H1 (cell line): ENCODE measurements at regions not wholly inside any gene's neighbourhood (a gene's known extent, or its start where the extent isn't known, plus 50 kb on each side); places are given as distances from the start of the nearest gene placed in this dataset.

Experiments
- CTCF ChIA-PET: fragments of 300-600 bp; sonication (Branson Sonifier 250); formaldehyde crosslinking; loops from one replicate; lab custom pipeline; 2021; ENCODE audit not compliant: partially characterized antibody; lab: Charles Lee
- POLR2A ChIA-PET: fragments of 300-600 bp; sonication (Branson Sonifier 250); formaldehyde crosslinking; loops from one replicate; lab custom pipeline; 2021; ENCODE audit warnings: inconsistent platforms; ENCODE audit not compliant: partially characterized antibody; lab: Charles Lee
- DNase-seq, 2 experiments: peaks; one replicate each; pipeline versions ENCODE4 v3.0.0 to v3.0.0-alpha.2; 2010 to 2022; ENCODE audit warnings: low spot score in 2 of 2, low read depth in 1 of 2, mixed read lengths in 1 of 2
- FAIRE-seq: peaks from 2 replicates; lab custom pipeline; 2011; peaks lifted over from hg19 to GRCh38; lab: Jason Lieb, UNC
- H2AFZ ChIP-seq: 2 replicates; pipeline ENCODE4 v1.8.1; 2012; ENCODE audit warnings: low read length, inconsistent platforms
- H2AK5ac ChIP-seq: 2 replicates; pipeline ENCODE4 v1.6.1; 2013; ENCODE audit warnings: low read depth, low read length
- H2BK120ac ChIP-seq: replicated peaks from 2 replicates; pipeline ENCODE3; 2013; ENCODE audit warnings: low read depth, low read length, inconsistent platforms
- H2BK12ac ChIP-seq: 2 replicates; pipeline ENCODE4 v1.6.1; 2013; ENCODE audit warnings: low read depth, low read length
- H2BK15ac ChIP-seq: 2 replicates; pipeline ENCODE4 v1.6.1; 2013; ENCODE audit warnings: low read length
- H2BK20ac ChIP-seq: 2 replicates; pipeline ENCODE4 v1.6.1; 2013; ENCODE audit warnings: low read length
- H2BK5ac ChIP-seq: 2 replicates; pipeline ENCODE4 v1.6.1; 2013; ENCODE audit warnings: low read depth, low read length
- H3K14ac ChIP-seq: 2 replicates; pipeline ENCODE4 v1.6.1; 2013; ENCODE audit warnings: inconsistent platforms; ENCODE audit not compliant: insufficient read length
- H3K18ac ChIP-seq: 2 replicates; pipeline ENCODE4 v1.6.1; 2013; ENCODE audit warnings: low read length; ENCODE audit errors: extremely low read depth
- H3K23ac ChIP-seq: 2 replicates; pipeline ENCODE4 v1.6.1; 2013; ENCODE audit warnings: inconsistent platforms; ENCODE audit not compliant: insufficient read length
- H3K23me2 ChIP-seq: 2 replicates; pipeline ENCODE4 v1.6.1; 2013; ENCODE audit warnings: low read depth, low read length
- H3K27ac ChIP-seq: 2 replicates; pipeline ENCODE4 v1.6.1; 2011; ENCODE audit warnings: low read depth, low read length, inconsistent platforms
- H3K27me3 ChIP-seq, 4 experiments: replicated peaks in 1 of 4; 1 replicate in 1 of 4; 2 replicates in 3 of 4; pipeline versions ENCODE4 v1.6.1 to v1.8.1; 2011 to 2013; ENCODE audit warnings: low read length in 3 of 4, mild to moderate bottlenecking in 3 of 4, inconsistent platforms in 2 of 4, mixed read lengths in 2 of 4, moderate library complexity in 1 of 4; ENCODE audit not compliant: control insufficient read depth in 3 of 4, insufficient read depth in 3 of 4; ENCODE audit errors: extremely low read depth in 1 of 4
- H3K36me3 ChIP-seq, 4 experiments: 2 replicates each; pipeline versions ENCODE4 v1.6.1 to v1.8.1; 2011 to 2013; ENCODE audit warnings: mild to moderate bottlenecking in 4 of 4, low read length in 3 of 4, moderate library complexity in 2 of 4, control low read depth in 1 of 4, inconsistent platforms in 1 of 4; ENCODE audit not compliant: insufficient read depth in 4 of 4, control insufficient read depth in 2 of 4
- H3K4ac ChIP-seq: replicated peaks from 2 replicates; pipeline ENCODE3; 2013; ENCODE audit warnings: low read length, low read depth, mixed read lengths, inconsistent platforms; ENCODE audit not compliant: insufficient read length
- H3K4me1 ChIP-seq, 4 experiments: replicated peaks in 1 of 4; 1 replicate in 1 of 4; 2 replicates in 3 of 4; pipeline versions ENCODE4 v1.6.1 to v1.8.1; 2011 to 2013; ENCODE audit warnings: low read length in 3 of 4, inconsistent platforms in 2 of 4, mixed read lengths in 1 of 4; ENCODE audit not compliant: insufficient read depth in 4 of 4, control insufficient read depth in 3 of 4
- H3K4me2 ChIP-seq, 2 experiments: 2 replicates each; pipeline versions ENCODE4 v1.6.1 to v1.8.1; 2011 to 2013; ENCODE audit warnings: low read depth in 2 of 2, low read length in 2 of 2, control low read depth in 1 of 2, inconsistent platforms in 1 of 2, mild to moderate bottlenecking in 1 of 2; ENCODE audit not compliant: insufficient read depth in 1 of 2
- H3K4me3 ChIP-seq, 4 experiments: fragments of 200-600, 300-600 bp in 1 of 4; sonication (generic), shearing (Covaris generic), sonication (Bioruptor Twin) in 1 of 4; 2 replicates each; pipeline versions ENCODE4 v1.5.1 to v1.8.1; 2011 to 2016; ENCODE audit warnings: low read length in 4 of 4, low read depth in 3 of 4, control low read depth in 2 of 4, inconsistent platforms in 2 of 4, mild to moderate bottlenecking in 2 of 4, mixed read lengths in 1 of 4, moderate library complexity in 1 of 4; ENCODE audit not compliant: insufficient read depth in 2 of 4; ENCODE audit errors: extremely low read depth in 1 of 4
- H3K56ac ChIP-seq: replicated peaks from 2 replicates; pipeline ENCODE3; 2013; ENCODE audit warnings: low read depth, mild to moderate bottlenecking, mixed read lengths, low read length, inconsistent platforms; ENCODE audit not compliant: insufficient read length
- H3K79me1 ChIP-seq: 2 replicates; pipeline ENCODE4 v1.6.1; 2013; ENCODE audit warnings: low read depth, low read length, control low read depth
- H3K79me2 ChIP-seq, 2 experiments: 2 replicates each; pipeline versions ENCODE4 v1.6.1 to v1.8.1; 2012 to 2013; ENCODE audit warnings: low read length in 2 of 2, mild to moderate bottlenecking in 2 of 2, inconsistent platforms in 1 of 2; ENCODE audit not compliant: insufficient read depth in 2 of 2, control insufficient read depth in 1 of 2
- H3K9ac ChIP-seq, 4 experiments: replicated peaks in 1 of 4; 1 replicate in 1 of 4; 2 replicates in 3 of 4; pipeline versions ENCODE4 v1.6.1 to v1.8.1; 2011 to 2013; ENCODE audit warnings: low read depth in 3 of 4, low read length in 3 of 4, control low read depth in 2 of 4, mild to moderate bottlenecking in 2 of 4, moderate library complexity in 2 of 4, inconsistent platforms in 1 of 4; ENCODE audit errors: extremely low read depth in 1 of 4
- H3K9me3 ChIP-seq, 2 experiments: 2 replicates each; pipeline versions ENCODE4 v1.6.1 to v1.8.1; 2012 to 2013; ENCODE audit warnings: mild to moderate bottlenecking in 2 of 2, moderate library complexity in 2 of 2, control low read depth in 1 of 2, inconsistent platforms in 1 of 2, low read depth in 1 of 2, low read length in 1 of 2, mixed read lengths in 1 of 2; ENCODE audit not compliant: insufficient read depth in 2 of 2
- H4K20me1 ChIP-seq, 2 experiments: replicated peaks in 1 of 2; 2 replicates each; pipeline versions ENCODE3 to v1.8.1; 2011 to 2013; ENCODE audit warnings: inconsistent platforms in 2 of 2, low read length in 2 of 2, mild to moderate bottlenecking in 1 of 2; ENCODE audit not compliant: insufficient read depth in 2 of 2, control insufficient read depth in 1 of 2
- H4K5ac ChIP-seq: 2 replicates; pipeline ENCODE4 v1.6.1; 2013; ENCODE audit warnings: low read length, low read depth, mixed read lengths, inconsistent platforms; ENCODE audit not compliant: insufficient read length
- H4K8ac ChIP-seq: 2 replicates; pipeline ENCODE4 v1.8.0; 2013; ENCODE audit warnings: mild to moderate bottlenecking, moderate library complexity, low read length, inconsistent platforms; ENCODE audit not compliant: insufficient read depth; ENCODE audit errors: extremely low read depth
- H4K91ac ChIP-seq: replicated peaks from 2 replicates; pipeline ENCODE3; 2013; ENCODE audit warnings: low read length, mixed read lengths, inconsistent platforms; ENCODE audit not compliant: insufficient read length
- ASH2L ChIP-seq: fragments of 200-600, 300-600 bp; sonication (generic); IDR thresholded peaks from one replicate; pipeline ENCODE4 v1.7.1; 2017; ENCODE audit warnings: low read length
- BACH1 ChIP-seq: IDR thresholded peaks from 2 replicates; pipeline ENCODE4 v1.6.1; 2012; ENCODE audit warnings: low read length, improper control_type of control experiment
- CHD2 ChIP-seq: IDR thresholded peaks from 2 replicates; pipeline ENCODE4 v1.6.1; 2012; ENCODE audit warnings: low read length, improper control_type of control experiment
- CREB1 ChIP-seq: IDR thresholded peaks from 2 replicates; pipeline ENCODE4 v1.6.1; 2012; ENCODE audit warnings: inconsistent platforms
- JUN ChIP-seq: IDR thresholded peaks from 2 replicates; pipeline ENCODE4 v1.6.1; 2011; ENCODE audit warnings: low read depth, mild to moderate bottlenecking, improper control_type of control experiment, low read length
- JUND ChIP-seq: IDR thresholded peaks from 2 replicates; pipeline ENCODE4 v1.6.1; 2011; ENCODE audit warnings: mild to moderate bottlenecking, improper control_type of control experiment, low read length
- KDM4A ChIP-seq: IDR thresholded peaks from one replicate; pipeline ENCODE4 v1.7.1; 2012; ENCODE audit warnings: low read depth, mild to moderate bottlenecking, moderate library complexity, low read length, inconsistent platforms; ENCODE audit not compliant: severe bottlenecking
- MAFK ChIP-seq: IDR thresholded peaks from 2 replicates; pipeline ENCODE4 v1.6.1; 2012; ENCODE audit warnings: low read depth, mild to moderate bottlenecking, improper control_type of control experiment, low read length
- MAX ChIP-seq: IDR thresholded peaks from 2 replicates; pipeline ENCODE4 v1.6.1; 2012; ENCODE audit warnings: inconsistent platforms
- PHF8 ChIP-seq: fragments of 200-600 bp; sonication (generic); conservative IDR thresholded peaks from 2 replicates; pipeline ENCODE4 v1.7.1; 2012; ENCODE audit warnings: low read depth, mild to moderate bottlenecking, inconsistent platforms, low read length, moderate library complexity
- POU5F1 ChIP-seq: IDR thresholded peaks from 2 replicates; pipeline ENCODE4 v1.6.1; 2011; ENCODE audit warnings: low read depth, mild to moderate bottlenecking, low read length, moderate library complexity
- SP1 ChIP-seq: IDR thresholded peaks from 2 replicates; pipeline ENCODE4 v1.6.1; 2011; ENCODE audit warnings: low read depth, low read length
- TAF1 ChIP-seq: IDR thresholded peaks from 2 replicates; pipeline ENCODE4 v1.6.1; 2011; ENCODE audit warnings: mild to moderate bottlenecking, low read depth, low read length
- TBP ChIP-seq: IDR thresholded peaks from 2 replicates; pipeline ENCODE4 v1.6.1; 2011; ENCODE audit warnings: low read depth, low read length, improper control_type of control experiment
- TCF12 ChIP-seq: IDR thresholded peaks from 2 replicates; pipeline ENCODE4 v1.6.1; 2011; ENCODE audit warnings: low read depth, mild to moderate bottlenecking, low read length
- TEAD4 ChIP-seq: IDR thresholded peaks from 2 replicates; pipeline ENCODE4 v1.6.1; 2012; ENCODE audit warnings: low read depth, low read length, inconsistent platforms, mixed read lengths
- YY1 ChIP-seq: IDR thresholded peaks from 2 replicates; pipeline ENCODE4 v1.6.1; 2011; ENCODE audit warnings: low read depth, mild to moderate bottlenecking, low read length

DNA sequence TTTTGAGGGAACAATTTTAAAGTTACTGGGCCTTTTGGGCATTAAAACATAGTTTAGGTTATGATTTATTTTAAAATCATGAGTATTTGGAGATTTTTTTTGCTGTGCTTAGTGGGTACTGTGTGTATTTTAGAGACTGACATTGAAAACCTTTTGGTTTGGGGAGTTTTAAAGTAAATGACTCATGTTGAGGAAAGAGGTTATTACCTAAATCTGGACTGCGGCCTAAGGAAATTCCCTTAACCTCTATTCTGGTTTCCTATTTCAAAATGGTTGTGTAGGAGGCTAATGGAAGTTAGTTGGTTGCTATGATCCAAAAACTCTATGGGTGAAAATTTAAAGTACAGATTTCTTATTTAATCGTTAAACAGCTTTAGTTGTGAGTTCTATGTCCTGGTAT is 57.3 kb upstream of the DPH6 start (continued):
- TF ChIP-seq YY1 = no peak
- no peak for TF ChIP-seq TCF12
- no peak for TF ChIP-seq SP1

DNA sequence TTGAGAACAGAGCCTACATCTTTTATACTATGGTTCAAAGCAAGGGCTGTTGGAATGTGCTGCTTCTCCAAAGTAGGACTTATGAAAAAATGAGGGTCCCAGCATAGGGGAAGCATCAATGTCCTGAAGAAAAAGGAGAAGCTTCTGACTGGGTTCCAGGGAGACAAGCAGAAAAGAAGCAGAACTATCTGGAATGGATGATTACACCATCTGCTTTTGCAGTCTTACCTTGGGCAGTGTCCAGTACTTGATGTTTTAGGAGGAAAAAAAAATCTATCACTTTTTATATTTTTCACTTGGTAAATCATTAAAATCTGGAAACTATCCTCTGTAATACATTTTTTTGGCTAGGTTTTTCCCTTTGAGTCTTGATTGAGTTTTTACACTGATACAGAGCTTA is 57.9 kb upstream of the DPH6 start:
- no peak overlapping the region for H2BK5ac ChIP-seq
- H4K91ac ChIP-seq = no peak overlapping the region
- no peaks in the 10 kb centered on the region for H4K20me1 ChIP-seq
- H4K5ac ChIP-seq = no peak overlapping the region
- no peak for FAIRE-seq
- no peak overlapping the region for H2AFZ ChIP-seq
- no peak overlapping the region for H2AK5ac ChIP-seq
- TF ChIP-seq BACH1 (no peak), JUN (no peak), TBP (no peak), ASH2L (no peak), TEAD4 (no peak), CREB1 (no peak), PHF8 (no peak), SP1 (no peak), MAFK (no peak), TCF12 (no peak), POU5F1 (no peak), TAF1 (no peak), JUND (no peak), CHD2 (no peak), KDM4A (no peak), MAX (no peak)
- H2BK15ac ChIP-seq = no peak overlapping the region
- H3K4me1 ChIP-seq = no peaks in the 10 kb centered on the region
- no peak overlapping the region for H3K14ac ChIP-seq
- no peaks in the 10 kb centered on the region for H3K79me2 ChIP-seq
- H3K4me3 ChIP-seq = no peak overlapping the region
- no peak overlapping the region for H2BK20ac ChIP-seq
- no peaks in the 10 kb centered on the region for H3K27me3 ChIP-seq
- H3K9ac ChIP-seq = no peak overlapping the region
- H3K56ac ChIP-seq = no peak overlapping the region
- no peak overlapping the region for H3K23ac ChIP-seq
- no peak overlapping the region for H2BK120ac ChIP-seq
- H4K8ac ChIP-seq = no peak overlapping the region
- no peak for DNase-seq
- no peak overlapping the region for H2BK12ac ChIP-seq
- CTCF ChIA-PET = no interaction called here
- H3K36me3 ChIP-seq = no peaks in the 10 kb centered on the region
- H3K27ac ChIP-seq = no peak overlapping the region
- no peak overlapping the region for H3K4me2 ChIP-seq
- no peak overlapping the region for H3K4ac ChIP-seq
- no peak overlapping the region for H3K18ac ChIP-seq
- no peaks in the 10 kb centered on the region for H3K9me3 ChIP-seq
- no peaks in the 10 kb centered on the region for H3K23me2 ChIP-seq
- H3K79me1 ChIP-seq = no peaks in the 10 kb centered on the region
- POLR2A ChIA-PET = no interaction called here
